Nephron (organoid): ENCODE measurements at regions not wholly inside any gene's neighbourhood (a gene's known extent, or its start where the extent isn't known, plus 50 kb on each side); places are given as distances from the start of the nearest gene placed in this dataset.

Experiments
- H3K27ac Mint-ChIP-seq, 3 experiments: 2 replicates each; pipeline ENCODE4 v1.8.0; 2020; ENCODE audit warnings: mixed read lengths in 3 of 3, mild to moderate bottlenecking in 2 of 3, moderate library complexity in 1 of 3
- H3K27me3 Mint-ChIP-seq: 2 replicates; pipeline ENCODE4 v1.8.0; 2021; ENCODE audit warnings: low read depth, mild to moderate bottlenecking, moderate library complexity, mixed read lengths
- H3K36me3 Mint-ChIP-seq: 2 replicates; pipeline ENCODE4 v1.8.0; 2020; ENCODE audit warnings: low read depth, mixed read lengths
- H3K4me1 Mint-ChIP-seq: 2 replicates; pipeline ENCODE4 v1.8.0; 2020; ENCODE audit warnings: mixed read lengths
- H3K4me3 Mint-ChIP-seq, 3 experiments: 2 replicates each; pipeline ENCODE4 v1.8.0; 2020; ENCODE audit warnings: mild to moderate bottlenecking in 3 of 3, mixed read lengths in 3 of 3, moderate library complexity in 2 of 3
- H3K9me3 Mint-ChIP-seq: 2 replicates; pipeline ENCODE4 v1.8.0; 2020; ENCODE audit warnings: mixed read lengths
- CTCF ChIP-seq, 3 experiments: fragments of 200-600 bp; sonication (generic); IDR thresholded peaks; one replicate each; pipeline ENCODE4 v1.5.0; 2021; ENCODE audit warnings: antibody characterized with exemption in 3 of 3; ENCODE audit not compliant: unreplicated experiment in 3 of 3

- H3K27me3 Mint-ChIP-seq: peaks cover 2% of the 10 kb centered on the region
- no peak for TF ChIP-seq CTCF (IDR thresholded peaks at IDR 0.05; ENCODE audit: unreplicated experiment in 3 of 3)
- peaks cover 5% of the 10 kb centered on the region for H3K9me3 Mint-ChIP-seq
- H3K36me3 Mint-ChIP-seq: peaks cover 5% of the 10 kb centered on the region
- H3K4me1 Mint-ChIP-seq: no peaks in the 10 kb centered on the region
- no peak overlapping the region for H3K27ac Mint-ChIP-seq
- H3K4me3 Mint-ChIP-seq: no peak overlapping the region
Measured at GRCh38 chr2:104734937-104735586, 118.9 kb upstream of the POU3F3 start.

GRCh38 chr2:104736026-104736425 is 117.9 kb upstream of the POU3F3 start:
- peaks cover 4% of the 10 kb centered on the region for H3K27me3 Mint-ChIP-seq
- H3K4me1 Mint-ChIP-seq: no peaks in the 10 kb centered on the region
- no peak overlapping the region for H3K27ac Mint-ChIP-seq
- no peak overlapping the region for H3K4me3 Mint-ChIP-seq
- H3K9me3 Mint-ChIP-seq: peaks cover 5% of the 10 kb centered on the region
- H3K36me3 Mint-ChIP-seq: peaks cover 5% of the 10 kb centered on the region
- no peak for TF ChIP-seq CTCF (IDR thresholded peaks at IDR 0.05; ENCODE audit: unreplicated experiment in 3 of 3)

GRCh38 chr2:104741860-104742259 is 112.1 kb upstream of the POU3F3 start:
- no peak overlapping the region for H3K4me3 Mint-ChIP-seq
- TF ChIP-seq CTCF (IDR thresholded peaks at IDR 0.05; ENCODE audit: unreplicated experiment in 3 of 3): no peak
- no peaks in the 10 kb centered on the region for H3K9me3 Mint-ChIP-seq
- H3K36me3 Mint-ChIP-seq: no peaks in the 10 kb centered on the region
- H3K27ac Mint-ChIP-seq: no peak overlapping the region
- peaks cover 33% of the 10 kb centered on the region for H3K27me3 Mint-ChIP-seq
- H3K4me1 Mint-ChIP-seq: no peaks in the 10 kb centered on the region

- Mint-ChIP-seq H3K4me3 (no peak overlapping the region), H3K36me3 (no peaks in the 10 kb centered on the region), H3K9me3 (no peaks in the 10 kb centered on the region), H3K4me1 (no peaks in the 10 kb centered on the region), H3K27me3 (peaks cover 52% of the 10 kb centered on the region), H3K27ac (no peak overlapping the region)
- TF ChIP-seq CTCF (IDR thresholded peaks at IDR 0.05; ENCODE audit: unreplicated experiment in 3 of 3): no peak
Measured at GRCh38 chr2:104744537-104744936, 109.4 kb upstream of the POU3F3 start.

GRCh38 chr2:104745846-104746245 is 108.1 kb upstream of the POU3F3 start:
- no peaks in the 10 kb centered on the region for H3K36me3 Mint-ChIP-seq
- TF ChIP-seq CTCF (IDR thresholded peaks at IDR 0.05; ENCODE audit: unreplicated experiment in 3 of 3): no peak
- no peaks in the 10 kb centered on the region for H3K4me1 Mint-ChIP-seq
- H3K27me3 Mint-ChIP-seq: peaks cover 57% of the 10 kb centered on the region
- no peak overlapping the region for H3K4me3 Mint-ChIP-seq
- H3K27ac Mint-ChIP-seq: no peak overlapping the region
- H3K9me3 Mint-ChIP-seq: no peaks in the 10 kb centered on the region

- Mint-ChIP-seq H3K27me3 (peaks cover 54% of the 10 kb centered on the region), H3K36me3 (no peaks in the 10 kb centered on the region), H3K9me3 (no peaks in the 10 kb centered on the region), H3K4me1 (no peaks in the 10 kb centered on the region), H3K27ac (no peak overlapping the region), H3K4me3 (no peak overlapping the region)
- TF ChIP-seq CTCF (IDR thresholded peaks at IDR 0.05; ENCODE audit: unreplicated experiment in 3 of 3): no peak
Measured at GRCh38 chr2:104746299-104746698, 107.6 kb upstream of the POU3F3 start.
